Upper lobe of left lung (tissue), 4 donors: ENCODE measurements at regions not wholly inside any gene's neighbourhood (a gene's known extent, or its start where the extent isn't known, plus 50 kb on each side); places are given as distances from the start of the nearest gene placed in this dataset.

Experiments used
- EP300 ChIP-seq, 4 donors: sonication (generic); formaldehyde crosslinking; IDR thresholded peaks; one replicate each; pipeline ENCODE4 v1.5.1; 2017; ENCODE audit warnings: antibody characterized with exemption in 4 of 4, control low read depth in 2 of 4
- POLR2A ChIP-seq, 4 donors: fragments of 450-650 bp; IDR thresholded peaks; one replicate each; pipeline ENCODE4 v1.5.1; 2016 to 2017; ENCODE audit warnings: antibody characterized with exemption in 4 of 4, mild to moderate bottlenecking in 2 of 4
- POLR2AphosphoS5 ChIP-seq, 2 donors: sonication (generic); formaldehyde crosslinking; IDR thresholded peaks; one replicate each; pipeline ENCODE4 v1.5.1; 2017; ENCODE audit warnings: antibody characterized with exemption in 2 of 2
- TF ChIP-seq, protein P1 (sequence below), 6 experiments: fragments of 450-650 bp in 4 of 6; fragments of 200-600 bp in 2 of 6; sonication (generic) in 2 of 6; IDR thresholded peaks; one replicate each; pipeline ENCODE4 v1.5.1; 2016 to 2019; ENCODE audit warnings: antibody characterized with exemption in 6 of 6

DNA sequence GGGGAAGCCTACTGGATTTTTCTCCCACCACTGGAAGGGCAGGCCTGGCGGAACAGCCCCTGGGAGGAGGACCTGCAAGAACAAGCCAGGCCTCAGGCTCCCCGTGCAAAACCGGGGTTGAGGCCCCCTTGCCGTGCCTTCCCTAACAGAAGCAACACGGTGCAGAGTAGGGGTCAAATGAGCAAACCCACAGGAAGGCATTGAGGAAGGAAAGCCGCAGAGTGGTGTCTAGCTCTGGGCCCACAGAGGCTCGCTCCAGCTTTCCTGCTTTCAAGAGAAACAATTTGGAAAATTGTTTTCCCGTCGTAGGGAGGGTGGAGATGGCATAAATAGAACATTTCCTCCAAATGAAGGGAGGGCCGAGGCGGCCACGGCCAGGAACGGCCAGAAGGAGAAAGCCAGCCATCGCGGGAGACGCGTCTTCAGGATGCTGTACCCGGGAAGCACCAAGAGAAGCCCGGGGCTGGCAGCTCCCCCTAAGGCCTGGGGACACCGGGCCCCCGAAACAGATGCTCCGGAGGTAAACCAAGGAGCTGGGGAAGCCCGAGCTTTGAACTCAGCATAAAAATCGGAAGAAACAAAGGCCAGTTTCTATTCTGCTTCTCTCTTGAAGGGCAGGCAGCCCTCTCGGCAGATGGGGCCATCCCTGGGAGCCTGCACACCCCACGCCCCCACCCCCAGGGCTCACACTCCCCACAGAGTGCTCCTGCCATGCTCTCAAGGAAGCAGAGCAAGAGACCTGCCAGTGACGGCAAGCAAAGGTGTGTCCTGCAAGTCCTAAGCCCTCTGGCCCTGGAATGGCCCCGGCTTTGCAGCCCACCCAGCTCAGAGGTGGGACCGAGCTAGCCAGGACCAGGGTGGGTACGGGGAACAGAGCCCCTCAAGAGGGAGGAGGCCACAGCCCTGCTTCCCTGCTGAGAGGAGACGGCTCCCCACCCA lies 92.0 kb downstream of the RBFOX3 start:
- TF ChIP-seq POLR2A (IDR thresholded peaks at IDR 0.05) (no peak), EP300 (IDR thresholded peaks at IDR 0.05) (no peak), POLR2AphosphoS5 (IDR thresholded peaks at IDR 0.05) (no peak)
- TF ChIP-seq, protein P1, sequence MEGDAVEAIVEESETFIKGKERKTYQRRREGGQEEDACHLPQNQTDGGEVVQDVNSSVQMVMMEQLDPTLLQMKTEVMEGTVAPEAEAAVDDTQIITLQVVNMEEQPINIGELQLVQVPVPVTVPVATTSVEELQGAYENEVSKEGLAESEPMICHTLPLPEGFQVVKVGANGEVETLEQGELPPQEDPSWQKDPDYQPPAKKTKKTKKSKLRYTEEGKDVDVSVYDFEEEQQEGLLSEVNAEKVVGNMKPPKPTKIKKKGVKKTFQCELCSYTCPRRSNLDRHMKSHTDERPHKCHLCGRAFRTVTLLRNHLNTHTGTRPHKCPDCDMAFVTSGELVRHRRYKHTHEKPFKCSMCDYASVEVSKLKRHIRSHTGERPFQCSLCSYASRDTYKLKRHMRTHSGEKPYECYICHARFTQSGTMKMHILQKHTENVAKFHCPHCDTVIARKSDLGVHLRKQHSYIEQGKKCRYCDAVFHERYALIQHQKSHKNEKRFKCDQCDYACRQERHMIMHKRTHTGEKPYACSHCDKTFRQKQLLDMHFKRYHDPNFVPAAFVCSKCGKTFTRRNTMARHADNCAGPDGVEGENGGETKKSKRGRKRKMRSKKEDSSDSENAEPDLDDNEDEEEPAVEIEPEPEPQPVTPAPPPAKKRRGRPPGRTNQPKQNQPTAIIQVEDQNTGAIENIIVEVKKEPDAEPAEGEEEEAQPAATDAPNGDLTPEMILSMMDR (IDR thresholded peaks at IDR 0.05), result no peak
